SK-N-SH (cell line): ENCODE measurements at regions not wholly inside any gene's neighbourhood (a gene's known extent, or its start where the extent isn't known, plus 50 kb on each side); places are given as distances from the start of the nearest gene placed in this dataset.
"Not testable (repeated sequence)": the region's sequence is repeated elsewhere in the genome, so short reads cannot be mapped to it uniquely, and the experiment has no call there.

Experiments
- EP300 ChIP-seq, 2 experiments: IDR thresholded peaks; 2 replicates each; pipeline versions ENCODE4 v1.4.0 to v1.6.1; 2012; ENCODE audit warnings: borderline replicate concordance in 1 of 2, low read depth in 1 of 2, low read length in 1 of 2
- FOXJ3 ChIP-seq: sonication (generic); formaldehyde crosslinking; IDR thresholded peaks from 2 replicates; pipeline ENCODE4 v1.5.1; 2020; ENCODE audit warnings: mild to moderate bottlenecking, missing genetic modification reagents
- MXI1 ChIP-seq: IDR thresholded peaks from 2 replicates; pipeline ENCODE4 v1.6.1; 2012; ENCODE audit warnings: mild to moderate bottlenecking, low read depth, low read length, improper control_type of control experiment
- NRF1 ChIP-seq: IDR thresholded peaks from 2 replicates; pipeline ENCODE4 v1.6.1; 2012; ENCODE audit warnings: low read depth, mild to moderate bottlenecking, low read length
- POLR2AphosphoS5 ChIP-seq: IDR thresholded peaks from 2 replicates; pipeline ENCODE4 v1.6.1; 2012; ENCODE audit warnings: low read depth, low read length
- TAF1 ChIP-seq: IDR thresholded peaks from 2 replicates; pipeline ENCODE4 v1.6.1; 2012; ENCODE audit warnings: low read depth, mild to moderate bottlenecking, low read length, moderate library complexity, borderline replicate concordance
- TCF12 ChIP-seq: IDR thresholded peaks from 2 replicates; pipeline ENCODE4 v1.4.0; 2012
- TEAD4 ChIP-seq: IDR thresholded peaks from 2 replicates; pipeline ENCODE4 v1.4.0; 2012; ENCODE audit warnings: mild to moderate bottlenecking, borderline replicate concordance; ENCODE audit not compliant: insufficient read depth
- TF ChIP-seq, protein P1 (sequence below): IDR thresholded peaks from 2 replicates; pipeline ENCODE4 v1.4.0; 2012; ENCODE audit warnings: low read depth
- TF ChIP-seq, protein P2 (sequence below): fragments of 200-600 bp; sonication (generic); IDR thresholded peaks from 2 replicates; pipeline ENCODE4 v1.6.1; 2017; ENCODE audit warnings: antibody characterized with exemption, mild to moderate bottlenecking, moderate library complexity
- TF ChIP-seq, protein P3 (sequence below): IDR thresholded peaks from 2 replicates; pipeline ENCODE4 v1.6.1; 2012; ENCODE audit warnings: mild to moderate bottlenecking, low read depth, low read length, moderate library complexity
- TF ChIP-seq, protein P4 (sequence below): IDR thresholded peaks from 2 replicates; pipeline ENCODE4; 2012

DNA sequence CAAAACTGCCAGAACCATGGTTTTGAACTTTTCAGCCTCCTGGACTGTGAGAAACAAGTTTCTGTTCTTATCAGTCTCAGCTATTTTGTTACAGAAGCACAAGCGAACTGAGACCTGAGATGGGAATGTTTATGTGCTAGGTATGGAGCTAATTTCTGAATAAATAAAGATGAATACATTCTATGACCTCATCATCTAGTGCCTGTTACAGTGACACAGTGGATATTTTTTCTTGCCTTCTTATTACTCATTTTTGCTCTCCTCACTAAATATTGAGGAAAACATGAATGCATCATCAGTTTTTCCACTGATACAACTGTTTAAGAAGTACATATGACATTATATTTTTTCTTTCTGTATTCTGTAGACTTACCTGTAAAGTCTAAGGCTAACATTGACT, 601.9 kb upstream of the TPTE start:
- TF ChIP-seq, protein P1, sequence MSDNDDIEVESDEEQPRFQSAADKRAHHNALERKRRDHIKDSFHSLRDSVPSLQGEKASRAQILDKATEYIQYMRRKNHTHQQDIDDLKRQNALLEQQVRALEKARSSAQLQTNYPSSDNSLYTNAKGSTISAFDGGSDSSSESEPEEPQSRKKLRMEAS, result not testable (repeated sequence)
- TF ChIP-seq, protein P2, sequence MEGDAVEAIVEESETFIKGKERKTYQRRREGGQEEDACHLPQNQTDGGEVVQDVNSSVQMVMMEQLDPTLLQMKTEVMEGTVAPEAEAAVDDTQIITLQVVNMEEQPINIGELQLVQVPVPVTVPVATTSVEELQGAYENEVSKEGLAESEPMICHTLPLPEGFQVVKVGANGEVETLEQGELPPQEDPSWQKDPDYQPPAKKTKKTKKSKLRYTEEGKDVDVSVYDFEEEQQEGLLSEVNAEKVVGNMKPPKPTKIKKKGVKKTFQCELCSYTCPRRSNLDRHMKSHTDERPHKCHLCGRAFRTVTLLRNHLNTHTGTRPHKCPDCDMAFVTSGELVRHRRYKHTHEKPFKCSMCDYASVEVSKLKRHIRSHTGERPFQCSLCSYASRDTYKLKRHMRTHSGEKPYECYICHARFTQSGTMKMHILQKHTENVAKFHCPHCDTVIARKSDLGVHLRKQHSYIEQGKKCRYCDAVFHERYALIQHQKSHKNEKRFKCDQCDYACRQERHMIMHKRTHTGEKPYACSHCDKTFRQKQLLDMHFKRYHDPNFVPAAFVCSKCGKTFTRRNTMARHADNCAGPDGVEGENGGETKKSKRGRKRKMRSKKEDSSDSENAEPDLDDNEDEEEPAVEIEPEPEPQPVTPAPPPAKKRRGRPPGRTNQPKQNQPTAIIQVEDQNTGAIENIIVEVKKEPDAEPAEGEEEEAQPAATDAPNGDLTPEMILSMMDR, result not testable (repeated sequence)
- not testable (repeated sequence) for TF ChIP-seq FOXJ3 (CRISPR knock-in tag); TAF1; POLR2AphosphoS5; TCF12; NRF1; MXI1; EP300 (IDR thresholded peaks at IDR 0.05; ENCODE audit: borderline replicate concordance in 1 of 2, low read depth in 1 of 2, low read length in 1 of 2); TEAD4
- TF ChIP-seq, protein P3, sequence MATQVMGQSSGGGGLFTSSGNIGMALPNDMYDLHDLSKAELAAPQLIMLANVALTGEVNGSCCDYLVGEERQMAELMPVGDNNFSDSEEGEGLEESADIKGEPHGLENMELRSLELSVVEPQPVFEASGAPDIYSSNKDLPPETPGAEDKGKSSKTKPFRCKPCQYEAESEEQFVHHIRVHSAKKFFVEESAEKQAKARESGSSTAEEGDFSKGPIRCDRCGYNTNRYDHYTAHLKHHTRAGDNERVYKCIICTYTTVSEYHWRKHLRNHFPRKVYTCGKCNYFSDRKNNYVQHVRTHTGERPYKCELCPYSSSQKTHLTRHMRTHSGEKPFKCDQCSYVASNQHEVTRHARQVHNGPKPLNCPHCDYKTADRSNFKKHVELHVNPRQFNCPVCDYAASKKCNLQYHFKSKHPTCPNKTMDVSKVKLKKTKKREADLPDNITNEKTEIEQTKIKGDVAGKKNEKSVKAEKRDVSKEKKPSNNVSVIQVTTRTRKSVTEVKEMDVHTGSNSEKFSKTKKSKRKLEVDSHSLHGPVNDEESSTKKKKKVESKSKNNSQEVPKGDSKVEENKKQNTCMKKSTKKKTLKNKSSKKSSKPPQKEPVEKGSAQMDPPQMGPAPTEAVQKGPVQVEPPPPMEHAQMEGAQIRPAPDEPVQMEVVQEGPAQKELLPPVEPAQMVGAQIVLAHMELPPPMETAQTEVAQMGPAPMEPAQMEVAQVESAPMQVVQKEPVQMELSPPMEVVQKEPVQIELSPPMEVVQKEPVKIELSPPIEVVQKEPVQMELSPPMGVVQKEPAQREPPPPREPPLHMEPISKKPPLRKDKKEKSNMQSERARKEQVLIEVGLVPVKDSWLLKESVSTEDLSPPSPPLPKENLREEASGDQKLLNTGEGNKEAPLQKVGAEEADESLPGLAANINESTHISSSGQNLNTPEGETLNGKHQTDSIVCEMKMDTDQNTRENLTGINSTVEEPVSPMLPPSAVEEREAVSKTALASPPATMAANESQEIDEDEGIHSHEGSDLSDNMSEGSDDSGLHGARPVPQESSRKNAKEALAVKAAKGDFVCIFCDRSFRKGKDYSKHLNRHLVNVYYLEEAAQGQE, result not testable (repeated sequence)
- TF ChIP-seq, protein P4, sequence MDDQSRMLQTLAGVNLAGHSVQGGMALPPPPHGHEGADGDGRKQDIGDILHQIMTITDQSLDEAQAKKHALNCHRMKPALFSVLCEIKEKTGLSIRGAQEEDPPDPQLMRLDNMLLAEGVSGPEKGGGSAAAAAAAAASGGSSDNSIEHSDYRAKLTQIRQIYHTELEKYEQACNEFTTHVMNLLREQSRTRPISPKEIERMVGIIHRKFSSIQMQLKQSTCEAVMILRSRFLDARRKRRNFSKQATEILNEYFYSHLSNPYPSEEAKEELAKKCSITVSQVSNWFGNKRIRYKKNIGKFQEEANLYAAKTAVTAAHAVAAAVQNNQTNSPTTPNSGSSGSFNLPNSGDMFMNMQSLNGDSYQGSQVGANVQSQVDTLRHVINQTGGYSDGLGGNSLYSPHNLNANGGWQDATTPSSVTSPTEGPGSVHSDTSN, result not testable (repeated sequence)
